ENCODE measurements at regions not wholly inside any gene's neighbourhood (a gene's known extent, or its start where the extent isn't known, plus 50 kb on each side); places are given as distances from the start of the nearest gene placed in this dataset.

GRCh38 chr11:45067966-45068365, 78.5 kb upstream of the PRDM11 start:
- no peak for DNase-seq

GRCh38 chr11:45071232-45071631, 75.2 kb upstream of the PRDM11 start:
- no peak for DNase-seq

GRCh38 chr11:45073685-45074141, 72.7 kb upstream of the PRDM11 start:
- DNase-seq: no peak

GRCh38 chr11:45075519-45075918, 70.9 kb upstream of the PRDM11 start:
- DNase-seq: no peak

GRCh38 chr11:45075952-45076351, 70.5 kb upstream of the PRDM11 start:
- DNase-seq: no peak

- DNase-seq: no peak
Observed at GRCh38 chr11:45076761-45077160, 69.7 kb upstream of the PRDM11 start.

GRCh38 chr11:45078236-45079074, 68.0 kb upstream of the PRDM11 start:
- no peak for DNase-seq

GRCh38 chr11:45079075-45079444, 67.4 kb upstream of the PRDM11 start:
- DNase-seq: no peak

- no peak for DNase-seq
Observed at GRCh38 chr11:45079567-45079942, 66.9 kb upstream of the PRDM11 start.

- DNase-seq: peak; percentile 28
Observed at GRCh38 chr11:45079943-45080719, 66.3 kb upstream of the PRDM11 start.

GRCh38 chr11:45082744-45083543, 63.5 kb upstream of the PRDM11 start:
- no peak for DNase-seq

GRCh38 chr11:45083544-45084087, 62.8 kb upstream of the PRDM11 start:
- DNase-seq: no peak

- DNase-seq: no peak
Observed at GRCh38 chr11:45085646-45086501, 60.6 kb upstream of the PRDM11 start.

- no peak for DNase-seq
Observed at GRCh38 chr11:45086526-45086925, 59.9 kb upstream of the PRDM11 start.

- no peak for DNase-seq
Observed at GRCh38 chr11:45087086-45087899, 59.1 kb upstream of the PRDM11 start.

GRCh38 chr11:45087900-45088160, 58.6 kb upstream of the PRDM11 start:
- no peak for DNase-seq

- no peak for DNase-seq
Observed at GRCh38 chr11:45089251-45089650, 57.2 kb upstream of the PRDM11 start.

- no peak for DNase-seq
Observed at GRCh38 chr11:45089676-45090499, 56.6 kb upstream of the PRDM11 start.

GRCh38 chr11:45090607-45091006, 55.8 kb upstream of the PRDM11 start:
- DNase-seq: no peak
